Heart left ventricle (tissue), 16 donors: ENCODE measurements at regions not wholly inside any gene's neighbourhood (a gene's known extent, or its start where the extent isn't known, plus 50 kb on each side); places are given as distances from the start of the nearest gene placed in this dataset.
A peak's percentile ranks its signal among the peaks of the same experiment; 100 is the strongest.

Experiments used
- ATAC-seq, 4 donors: fragments of 200-7000 bp; cut with Tn5 transposase; one replicate each; pipeline ENCODE4 v1.9.1; 2020 to 2022; ENCODE audit warnings: moderate library complexity in 4 of 4, mild to moderate bottlenecking in 3 of 4, moderate number of reproducible peaks in 1 of 4
- DNase-seq, 5 donors: peaks; one replicate each; pipeline ENCODE4 v3.0.0-alpha.2; 2020
- H3K27ac ChIP-seq, 12 donors: fragments of 200-600 bp; sonication (generic) in 4 of 12; one replicate each; pipeline versions ENCODE4 v1.5.0 to v1.8.0; 2016 to 2022; ENCODE audit warnings: mild to moderate bottlenecking in 2 of 12
- H3K27me3 ChIP-seq, 9 donors: fragments of 200-600 bp; sonication (generic) in 2 of 9; one replicate each; pipeline versions ENCODE4 v1.5.1 to v1.8.0; 2016 to 2022; ENCODE audit warnings: mild to moderate bottlenecking in 3 of 9
- H3K36me3 ChIP-seq, 9 donors: fragments of 200-600 bp; sonication (generic) in 2 of 9; one replicate each; pipeline versions ENCODE4 v1.5.0 to v1.8.0; 2018 to 2022; ENCODE audit warnings: mild to moderate bottlenecking in 2 of 9
- H3K4me1 ChIP-seq, 12 donors: fragments of 200-600 bp; sonication (generic) in 4 of 12; one replicate each; pipeline versions ENCODE4 v1.5.0 to v1.8.0; 2016 to 2022; ENCODE audit warnings: mild to moderate bottlenecking in 3 of 12
- H3K4me3 ChIP-seq, 12 donors: fragments of 200-600 bp; sonication (generic) in 4 of 12; one replicate each; pipeline versions ENCODE4 v1.5.0 to v1.8.0; 2017 to 2022; ENCODE audit warnings: mild to moderate bottlenecking in 9 of 12, moderate library complexity in 4 of 12
- H3K9me3 ChIP-seq, 12 donors: fragments of 200-600 bp; sonication (generic) in 4 of 12; one replicate each; pipeline versions ENCODE4 v1.5.0 to v1.8.0; 2016 to 2022; ENCODE audit warnings: mild to moderate bottlenecking in 1 of 12
- CTCF ChIP-seq, 12 donors: fragments of 200-600 bp; sonication (generic) in 4 of 12; IDR thresholded peaks; one replicate each; pipeline versions ENCODE4 v1.5.0 to v1.8.0; 2018 to 2022; ENCODE audit warnings: antibody characterized with exemption in 12 of 12, mild to moderate bottlenecking in 5 of 12
- POLR2A ChIP-seq, 2 donors: fragments of 450-650 bp; IDR thresholded peaks; one replicate each; pipeline ENCODE4 v1.6.1; 2017; ENCODE audit warnings: antibody characterized with exemption in 2 of 2, mild to moderate bottlenecking in 2 of 2, moderate library complexity in 2 of 2
- WGBS, 4 donors: extraction: QIAGEN DNeasy Blood & Tissue Kit in 2 of 4; methylation state at CpG; one replicate each; pipeline versions ENCODE4 v1.1.5 to v1.1.7; 2013 to 2018; 5-methylcytosine and 5-hydroxymethylcytosine counted together
- intact Hi-C, 10 donors: fragments of 100-400 bp; cut with DNase I; formaldehyde crosslinking; loops; one replicate each; pipeline versions ENCODE4 v1.11.1 to v1.14.2; 2022
- donor health status: ischemic (EF 13 %, LVEDD 7.1; RV severe dilation, severe dysfunction).
- donor health status: healthy with polysubstance abuse.
- donor health status: DM: no; HTN: yes; CAD: no.
- donor health status: DM: no; HTN: no; CAD: no.
- donor health status: ischemic (EF 25% LVEDD 6.9; RV normal size, moderate dysfunction).
- donor health status: ischemic (EF 25% LVEDD 5.7; RV mildly dilated, moderate dysfunction).
- donor health status: healthy.
- donor health status: DM: yes; HTN: yes; CAD: no.
- donor health status: ischemic (EF 35%, LVEDD 5.7; RV mildly dilated, moderate dysfunction).
- donor health status: nonischemic (EF 11% LVEDD 7.7; RV severe dilation, severe dysfunction).
- donor health status: DM: yes; HTN: yes; CAD: no.
- donor health status: PGD.
- donor health status: ischemic (EF 29% LVEDD 5.4; RV normal size, mild dysfunction).
- donor health status: nonischemic (EF 23%, LVEDD 6.1; RV moderate dilation, normal function).

DNA sequence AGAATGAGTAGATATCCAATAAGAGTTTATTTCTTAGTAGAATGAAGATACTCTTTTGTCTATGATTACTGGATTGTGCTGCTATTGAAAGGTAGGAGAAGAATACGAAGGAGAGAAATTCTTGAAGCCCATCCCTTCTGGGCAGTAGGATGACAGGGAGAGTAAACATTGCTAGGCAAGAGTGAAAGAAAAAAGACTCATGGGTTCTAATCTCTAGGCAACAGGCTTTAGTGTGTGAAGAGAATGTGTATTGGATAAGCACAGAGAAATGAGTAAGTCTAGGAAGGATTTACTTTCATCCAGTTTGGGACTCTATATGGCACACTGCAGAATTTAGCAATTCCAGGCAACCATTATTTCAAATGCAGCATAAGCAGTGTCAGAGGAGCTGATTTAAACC is 216.0 kb downstream of the GABRG2 start:
- Histone ChIP-seq H3K4me1 (no peaks in the 10 kb centered on the region), H3K27me3 (no peaks in the 10 kb centered on the region), H3K4me3 (no peak overlapping the region), H3K9me3 (no peaks in the 10 kb centered on the region), H3K36me3 (no peaks in the 10 kb centered on the region), H3K27ac (no peak overlapping the region)
- DNase-seq (no peak), ATAC-seq (no peak)
- intact Hi-C loops = no loop called here
- 0 to 14% (median 0%) methylated on average over 1 of the region's 1 CpG for WGBS, 4 donors
- TF ChIP-seq POLR2A (IDR thresholded peaks at IDR 0.05) (no peak), CTCF (IDR thresholded peaks at IDR 0.05) (no peak)

- no peak overlapping the region for H3K4me3 ChIP-seq
- intact Hi-C loops = no loop called here
- H3K27me3 ChIP-seq = no peaks in the 10 kb centered on the region
- no peaks in the 10 kb centered on the region for H3K4me1 ChIP-seq
- DNase-seq (no peak), ATAC-seq (no peak)
- TF ChIP-seq POLR2A (IDR thresholded peaks at IDR 0.05) = no peak
- no peak for TF ChIP-seq CTCF (IDR thresholded peaks at IDR 0.05)
- no peaks in the 10 kb centered on the region for H3K9me3 ChIP-seq
- no peak overlapping the region for H3K27ac ChIP-seq
- no peaks in the 10 kb centered on the region for H3K36me3 ChIP-seq
- WGBS, 4 donors = 46 to 54% (median 48%) methylated on average over 4 of the region's 4 CpGs
These were observed 221.2 kb downstream of the GABRG2 start for GRCh38 chr5:162288647-162289296.

DNA sequence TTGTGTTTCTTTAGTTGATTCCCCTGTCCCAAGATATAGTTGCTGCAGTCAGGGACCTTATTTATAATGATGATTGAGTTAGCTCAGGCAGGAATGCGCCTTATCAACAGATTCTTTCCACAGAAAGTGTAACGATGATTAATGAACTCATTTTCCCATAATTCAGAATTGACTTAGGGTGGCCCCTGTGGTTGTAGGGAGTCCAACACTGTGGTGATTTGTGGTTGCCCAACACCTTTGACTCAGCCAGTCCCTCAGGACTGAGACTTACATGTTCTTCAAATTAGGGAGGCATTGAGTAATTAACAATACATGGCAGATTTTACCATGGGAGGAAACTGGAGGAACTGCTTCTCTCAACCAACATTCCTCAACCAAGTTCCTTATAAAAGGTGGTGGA is 221.9 kb downstream of the GABRG2 start:
- TF ChIP-seq CTCF (IDR thresholded peaks at IDR 0.05) (no peak), POLR2A (IDR thresholded peaks at IDR 0.05) (no peak)
- Histone ChIP-seq H3K27ac (no peak overlapping the region), H3K4me1 (no peaks in the 10 kb centered on the region), H3K4me3 (no peak overlapping the region), H3K27me3 (no peaks in the 10 kb centered on the region), H3K9me3 (no peaks in the 10 kb centered on the region), H3K36me3 (no peaks in the 10 kb centered on the region)
- ATAC-seq = no peak
- DNase-seq = no peak
- 18 to 42% (median 26%) methylated on average over 2 of the region's 2 CpGs for WGBS, 4 donors
- intact Hi-C loops = no loop called here

DNA sequence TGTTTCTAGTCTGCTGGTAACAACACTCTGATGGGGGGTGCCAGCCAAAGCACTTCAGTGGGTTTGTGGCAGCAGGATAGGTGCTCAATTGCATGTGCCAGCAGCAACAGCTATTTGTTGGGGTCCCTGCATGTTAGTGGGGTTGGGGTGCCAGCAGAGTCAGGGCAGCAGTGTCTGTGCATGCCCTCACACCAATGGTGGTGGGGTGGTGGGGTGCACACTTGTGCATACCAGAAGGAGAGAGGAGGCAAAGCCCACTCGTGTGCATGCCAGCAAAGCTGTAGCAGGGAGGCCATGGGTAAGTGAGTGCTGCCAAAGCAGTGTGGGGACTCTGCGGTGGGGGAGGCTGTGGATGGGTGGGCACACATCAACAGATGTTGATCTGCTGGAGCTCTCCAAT is 232.2 kb downstream of the GABRG2 start:
- ATAC-seq = peak in 1 of 4 donors; percentile 24
- TF ChIP-seq POLR2A (IDR thresholded peaks at IDR 0.05) (no peak), CTCF (IDR thresholded peaks at IDR 0.05) (no peak)
- no peak overlapping the region for H3K27ac ChIP-seq
- H3K9me3 ChIP-seq = peaks cover 0 to 13% (median 0%) of the 10 kb centered on the region in 12 donors
- no peaks in the 10 kb centered on the region for H3K27me3 ChIP-seq
- H3K4me1 ChIP-seq = no peaks in the 10 kb centered on the region
- intact Hi-C loops = no loop called here
- H3K36me3 ChIP-seq = no peaks in the 10 kb centered on the region
- WGBS, 4 donors = 74 to 88% (median 82%) methylated on average over 2 of the region's 2 CpGs
- no peak for DNase-seq
- no peak overlapping the region for H3K4me3 ChIP-seq
